ENCODE measurements at regions not wholly inside any gene's neighbourhood (a gene's known extent, or its start where the extent isn't known, plus 50 kb on each side); places are given as distances from the start of the nearest gene placed in this dataset.
A peak's percentile ranks its signal among the peaks of the same experiment; 100 is the strongest.

DNA sequence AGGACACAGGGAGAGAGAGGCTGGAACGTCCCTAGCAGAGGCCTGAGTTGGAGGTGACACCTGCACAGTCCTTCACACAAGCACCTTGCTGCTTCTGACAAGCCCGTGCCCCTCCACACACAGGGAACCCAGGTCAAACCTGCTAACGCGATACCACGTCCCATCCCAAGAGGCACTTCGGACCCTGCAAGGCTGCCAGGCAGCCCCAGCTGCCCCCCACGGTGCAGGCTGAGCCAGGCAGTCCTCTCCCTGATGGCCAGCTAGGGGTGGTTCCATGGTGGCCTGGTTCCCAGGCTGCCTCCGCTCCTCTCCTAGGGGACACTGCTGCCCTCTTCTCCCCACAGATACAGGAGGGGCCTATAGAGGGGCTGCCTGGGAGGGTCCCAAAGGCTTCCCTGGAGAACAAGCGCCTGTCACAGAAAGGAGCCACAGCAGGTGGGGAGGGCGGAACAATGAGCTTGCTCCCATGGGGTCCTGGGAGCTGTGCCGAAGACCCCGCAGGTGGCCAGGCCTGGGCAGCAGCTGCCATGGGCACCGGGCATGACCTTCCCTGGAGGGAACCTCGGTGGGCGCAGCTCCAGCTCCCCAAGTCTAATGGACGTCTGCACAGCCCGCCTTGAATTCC lies 434.2 kb upstream of the MYT1L start:
- peaks cover 0 to 2% (median 0%) of the 10 kb centered on the region in 4 experiments; a peak in 2 of 7 replicates for H3K4me1 ChIP-seq (replicated peaks in 1 of 4; ENCODE audit: control insufficient read depth in 3 of 4, insufficient read depth in 4 of 4, low read length in 3 of 4)
- ChIA-PET CTCF (ENCODE audit: partially characterized antibody) (no interaction called here), POLR2A (ENCODE audit: partially characterized antibody) (no interaction called here)
- H3K56ac ChIP-seq (replicated peaks; ENCODE audit: insufficient read length, low read depth, low read length) = no peak overlapping the region
- H3K9me3 ChIP-seq (ENCODE audit: insufficient read depth in 2 of 2, low read depth in 1 of 2, low read length in 1 of 2) = peaks cover 7% of the 10 kb centered on the region in 2 experiments; a peak in 3 of 4 replicates
- H2BK12ac ChIP-seq (ENCODE audit: low read depth, low read length) = 0 out of 2 replicates have a peak overlapping the region, but pooled peaks have one; percentile 39
- no peaks in the 10 kb centered on the region for H3K79me2 ChIP-seq (ENCODE audit: control insufficient read depth in 1 of 2, insufficient read depth in 2 of 2, low read length in 2 of 2)
- no peak overlapping the region for H2BK20ac ChIP-seq (ENCODE audit: low read length)
- H3K14ac ChIP-seq (ENCODE audit: insufficient read length) = no peak overlapping the region
- no peak overlapping the region for H3K23ac ChIP-seq (ENCODE audit: insufficient read length)
- no peak overlapping the region for H3K4me2 ChIP-seq (ENCODE audit: insufficient read depth in 1 of 2, low read depth in 2 of 2, low read length in 2 of 2)
- peak overlapping the region; percentile 39; the same call in 1 of the 2 replicates for H4K8ac ChIP-seq (ENCODE audit: extremely low read depth, insufficient read depth, low read length)
- no peak overlapping the region for H4K5ac ChIP-seq (ENCODE audit: insufficient read length, low read depth, low read length)
- DNase-seq (ENCODE audit: low read depth in 1 of 2, low spot score in 2 of 2) = no peak
- H2AK5ac ChIP-seq (ENCODE audit: low read depth, low read length) = no peak overlapping the region
- no peak overlapping the region for H2BK15ac ChIP-seq (ENCODE audit: low read length)
- no peak overlapping the region for H3K4ac ChIP-seq (replicated peaks; ENCODE audit: insufficient read length, low read depth, low read length)
- no peak overlapping the region for H4K91ac ChIP-seq (replicated peaks; ENCODE audit: insufficient read length, low read length)
- 79% methylated on average over 15 of the region's 17 CpGs; no CpG with 5 or more reads in 1 of the 2 experiments for WGBS, 2 experiments (ENCODE audit: extremely low coverage in 1 of 2, insufficient coverage in 1 of 2, insufficient read length in 1 of 2, insufficient replicate concordance in 2 of 2, low coverage in 1 of 2, low lambda C conversion rate in 2 of 2, missing lambda C conversion rate in 1 of 2)
- FAIRE-seq = no peak
- H2AFZ ChIP-seq (ENCODE audit: low read length) = no peak overlapping the region
- H3K36me3 ChIP-seq (ENCODE audit: control insufficient read depth in 2 of 4, insufficient read depth in 4 of 4, low read length in 3 of 4) = no peaks in the 10 kb centered on the region
- H3K9ac ChIP-seq (replicated peaks in 1 of 4; ENCODE audit: extremely low read depth in 1 of 4, low read depth in 3 of 4, low read length in 3 of 4) = no peak overlapping the region
- no peak overlapping the region for H3K27ac ChIP-seq (ENCODE audit: low read depth, low read length)
- no peaks in the 10 kb centered on the region for H3K79me1 ChIP-seq (ENCODE audit: low read depth, low read length)
- no peak overlapping the region for H2BK5ac ChIP-seq (ENCODE audit: low read depth, low read length)
- H4K20me1 ChIP-seq (replicated peaks in 1 of 2; ENCODE audit: control insufficient read depth in 1 of 2, insufficient read depth in 2 of 2, low read length in 2 of 2) = no peaks in the 10 kb centered on the region
- H2BK120ac ChIP-seq (replicated peaks; ENCODE audit: low read depth, low read length) = no peak overlapping the region
- no peaks in the 10 kb centered on the region for H3K23me2 ChIP-seq (ENCODE audit: low read depth, low read length)
- TF ChIP-seq HDAC2 (IDR thresholded peaks at IDR 0.05; ENCODE audit: borderline replicate concordance in 1 of 2, low read depth in 2 of 2, low read length in 2 of 2) (no peak), ZNF274 (IDR thresholded peaks at IDR 0.05; ENCODE audit: borderline replicate concordance, extremely low read depth, low read length) (no peak), NRF1 (IDR thresholded peaks at IDR 0.05; ENCODE audit: low read depth, low read length) (no peak), CTBP2 (IDR thresholded peaks at IDR 0.05; ENCODE audit: borderline replicate concordance, insufficient read depth, insufficient read length, low read length) (no peak), FOSL1 (IDR thresholded peaks at IDR 0.05; ENCODE audit: insufficient read depth, low read depth, low read length) (no peak)
- H3K18ac ChIP-seq (ENCODE audit: extremely low read depth, low read length) = peak overlapping the region; percentile 38; the same call in 1 of the 2 replicates
- no peak overlapping the region for H3K4me3 ChIP-seq (ENCODE audit: extremely low read depth in 1 of 4, insufficient read depth in 2 of 4, low read depth in 3 of 4, low read length in 4 of 4)
- H3K27me3 ChIP-seq (replicated peaks in 1 of 4; ENCODE audit: control insufficient read depth in 3 of 4, extremely low read depth in 1 of 4, insufficient read depth in 3 of 4, low read length in 3 of 4) = no peaks in the 10 kb centered on the region

Measured in H1 (cell line).